ENCODE measurements at regions not wholly inside any gene's neighbourhood (a gene's known extent, or its start where the extent isn't known, plus 50 kb on each side); places are given as distances from the start of the nearest gene placed in this dataset.

DNA sequence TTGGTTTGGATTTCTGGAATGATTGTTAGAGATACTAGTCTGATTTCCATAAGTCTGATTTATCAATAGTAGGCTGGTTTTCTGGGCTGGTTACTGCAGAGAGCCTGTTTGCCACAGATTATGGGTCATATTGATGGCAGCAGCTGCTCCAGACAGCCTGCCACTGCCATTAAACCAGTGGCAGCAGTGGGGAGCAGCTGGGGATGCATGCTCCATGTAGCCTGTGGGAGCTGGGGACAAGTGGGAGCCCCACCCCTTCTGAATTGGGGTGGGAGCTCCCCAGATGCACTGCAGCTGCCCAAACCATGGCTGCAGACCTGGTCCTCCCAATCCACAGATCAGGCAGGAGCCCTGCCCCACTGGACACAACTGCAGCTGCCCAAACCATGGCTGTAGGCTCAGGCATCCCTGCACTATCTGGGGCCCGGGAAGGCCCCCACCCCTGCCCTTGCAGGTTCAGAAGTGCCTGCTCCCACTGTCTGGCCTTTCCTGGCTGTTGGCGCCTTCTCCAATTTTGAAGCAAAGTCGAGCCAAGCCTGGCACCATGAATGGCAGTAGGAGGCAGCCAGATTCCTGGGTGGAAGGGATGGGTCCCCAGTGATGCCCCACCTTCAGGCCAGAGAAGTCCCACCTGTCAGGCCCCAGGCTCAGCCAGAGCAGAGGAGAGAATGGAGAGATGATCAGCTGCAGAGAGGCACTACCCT lies 402.9 kb upstream of the TYRP1 start:
- Histone ChIP-seq H3K9me3 (ENCODE audit: control insufficient read depth in 4 of 4, insufficient read depth in 3 of 4, low read length in 3 of 4) (peaks cover 0 to 2% (median 0%) of the 10 kb centered on the region in 4 donors), H3K9ac (ENCODE audit: insufficient read depth in 1 of 2, low read length in 2 of 2) (no peak overlapping the region), H3K4me3 (no peak overlapping the region), H3K27me3 (ENCODE audit: control insufficient read depth in 3 of 3, insufficient read depth in 3 of 3, low read length in 2 of 3) (no peaks in the 10 kb centered on the region), H3K27ac (ENCODE audit: low read depth in 1 of 2, low read length in 1 of 2) (no peak overlapping the region), H3K36me3 (ENCODE audit: control insufficient read depth in 4 of 4, insufficient read depth in 4 of 4, low read length in 4 of 4) (no peaks in the 10 kb centered on the region), H3K4me1 (ENCODE audit: control insufficient read depth in 5 of 5, insufficient read depth in 5 of 5, low read length in 5 of 5) (no peaks in the 10 kb centered on the region)
- DNase-seq = no peak
- 80 to 85% methylated on average over 3 of the region's 3 CpGs for WGBS, 2 donors
- no peak for ATAC-seq (ENCODE audit: insufficient read depth, low FRiP score)
- no peak for TF ChIP-seq CTCF (IDR thresholded peaks at IDR 0.05; ENCODE audit: control extremely low read depth, extremely low read depth)

GRCh38 chr9:12305211-12305610 lies 388.0 kb upstream of the TYRP1 start:
- H3K36me3 ChIP-seq (ENCODE audit: control insufficient read depth in 4 of 4, insufficient read depth in 4 of 4, low read length in 4 of 4) = no peaks in the 10 kb centered on the region
- H3K27me3 ChIP-seq (ENCODE audit: control insufficient read depth in 3 of 3, insufficient read depth in 3 of 3, low read length in 2 of 3) = no peaks in the 10 kb centered on the region
- H3K9me3 ChIP-seq (ENCODE audit: control insufficient read depth in 4 of 4, insufficient read depth in 3 of 4, low read length in 3 of 4) = peaks cover 0 to 1% (median 0%) of the 10 kb centered on the region in 4 donors
- no peak overlapping the region for H3K9ac ChIP-seq (ENCODE audit: insufficient read depth in 1 of 2, low read length in 2 of 2)
- no peak for ATAC-seq (ENCODE audit: insufficient read depth, low FRiP score)
- TF ChIP-seq CTCF (IDR thresholded peaks at IDR 0.05; ENCODE audit: control extremely low read depth, extremely low read depth) = no peak
- no peaks in the 10 kb centered on the region for H3K4me1 ChIP-seq (ENCODE audit: control insufficient read depth in 5 of 5, insufficient read depth in 5 of 5, low read length in 5 of 5)
- H3K27ac ChIP-seq (ENCODE audit: low read depth in 1 of 2, low read length in 1 of 2) = no peak overlapping the region
- H3K4me3 ChIP-seq = no peak overlapping the region
- no peak for DNase-seq
- WGBS, 2 donors = 82 to 93% methylated on average over 1 of the region's 1 CpG

- Histone ChIP-seq H3K4me1 (ENCODE audit: control insufficient read depth in 5 of 5, insufficient read depth in 5 of 5, low read length in 5 of 5) (no peaks in the 10 kb centered on the region), H3K27me3 (ENCODE audit: control insufficient read depth in 3 of 3, insufficient read depth in 3 of 3, low read length in 2 of 3) (no peaks in the 10 kb centered on the region), H3K9ac (ENCODE audit: insufficient read depth in 1 of 2, low read length in 2 of 2) (no peak overlapping the region), H3K4me3 (no peak overlapping the region), H3K27ac (ENCODE audit: low read depth in 1 of 2, low read length in 1 of 2) (no peak overlapping the region), H3K9me3 (ENCODE audit: control insufficient read depth in 4 of 4, insufficient read depth in 3 of 4, low read length in 3 of 4) (no peaks in the 10 kb centered on the region), H3K36me3 (ENCODE audit: control insufficient read depth in 4 of 4, insufficient read depth in 4 of 4, low read length in 4 of 4) (no peaks in the 10 kb centered on the region)
- 72% methylated on average over 4 of the region's 4 CpGs for WGBS, 2 donors
- DNase-seq (no peak), ATAC-seq (ENCODE audit: insufficient read depth, low FRiP score) (no peak)
- TF ChIP-seq CTCF (IDR thresholded peaks at IDR 0.05; ENCODE audit: control extremely low read depth, extremely low read depth) = no peak
Observed at GRCh38 chr9:12314589-12314988, 378.6 kb upstream of the TYRP1 start.

Measured in lung (tissue), 11 donors.